ENCODE measurements at regions not wholly inside any gene's neighbourhood (a gene's known extent, or its start where the extent isn't known, plus 50 kb on each side); places are given as distances from the start of the nearest gene placed in this dataset.

GRCh38 chr2:216974321-216975302 is 114.7 kb upstream of the TNP1 start:
- TF ChIP-seq CTCF (IDR thresholded peaks at IDR 0.05) (no peak), POLR2A (IDR thresholded peaks at IDR 0.05) (no peak)

All from body of pancreas (tissue), 4 donors.